KOPT-K1 (cell line): ENCODE measurements at regions not wholly inside any gene's neighbourhood (a gene's known extent, or its start where the extent isn't known, plus 50 kb on each side); places are given as distances from the start of the nearest gene placed in this dataset.
"Not testable (repeated sequence)": the region's sequence is repeated elsewhere in the genome, so short reads cannot be mapped to it uniquely, and the experiment has no call there.

ENCODE experiments used
- H3K27ac ChIP-seq: fragments of 200-600 bp; sonication (generic); 2 replicates; pipeline ENCODE4 v1.5.1; 2016; ENCODE audit warnings: antibody characterized with exemption, mild to moderate bottlenecking, low read depth, low read length; ENCODE audit not compliant: poor library complexity, severe bottlenecking
- H3K36me3 ChIP-seq: fragments of 200-600 bp; sonication (generic); 2 replicates; pipeline ENCODE4 v1.5.1; 2017; ENCODE audit warnings: antibody characterized with exemption, mild to moderate bottlenecking, low read length, moderate library complexity; ENCODE audit not compliant: insufficient read depth
- H3K9me3 ChIP-seq: fragments of 200-600 bp; sonication (generic); 2 replicates; pipeline ENCODE4 v1.5.1; 2017; ENCODE audit warnings: antibody characterized with exemption, low read length, mild to moderate bottlenecking; ENCODE audit not compliant: insufficient read depth, poor library complexity, severe bottlenecking

DNA sequence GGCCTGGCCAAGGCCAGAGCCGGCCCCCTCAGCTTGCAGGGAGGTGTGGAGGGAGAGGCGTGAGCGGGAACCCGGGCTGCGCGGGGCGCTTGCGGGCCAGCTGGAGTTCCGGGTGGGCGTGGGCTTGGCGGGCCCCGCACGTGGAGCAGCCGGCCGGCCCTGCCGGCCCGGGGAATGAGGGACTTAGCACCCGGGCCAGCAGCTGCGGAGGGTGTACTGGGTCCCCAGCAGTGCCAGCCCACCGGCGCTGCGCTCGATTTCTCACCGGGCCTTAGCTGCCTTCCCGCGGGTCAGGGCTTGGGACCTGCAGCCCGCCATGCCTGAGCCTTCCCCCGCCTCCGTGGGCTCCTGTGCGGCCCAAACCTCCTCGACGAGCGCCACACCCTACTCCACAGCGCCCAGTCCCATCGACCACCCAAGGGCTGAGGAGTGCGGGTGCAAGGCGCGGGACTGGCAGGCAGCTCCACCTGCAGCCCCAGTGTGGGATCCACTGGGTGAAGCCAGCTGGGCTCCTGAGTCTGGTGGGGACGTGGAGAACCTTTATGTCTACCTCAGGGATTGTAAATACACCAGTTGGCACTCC, 1800.2 kb downstream of the MRPL39 start:
- H3K36me3 ChIP-seq, H3K27ac ChIP-seq, H3K9me3 ChIP-seq: not testable (repeated sequence)

DNA sequence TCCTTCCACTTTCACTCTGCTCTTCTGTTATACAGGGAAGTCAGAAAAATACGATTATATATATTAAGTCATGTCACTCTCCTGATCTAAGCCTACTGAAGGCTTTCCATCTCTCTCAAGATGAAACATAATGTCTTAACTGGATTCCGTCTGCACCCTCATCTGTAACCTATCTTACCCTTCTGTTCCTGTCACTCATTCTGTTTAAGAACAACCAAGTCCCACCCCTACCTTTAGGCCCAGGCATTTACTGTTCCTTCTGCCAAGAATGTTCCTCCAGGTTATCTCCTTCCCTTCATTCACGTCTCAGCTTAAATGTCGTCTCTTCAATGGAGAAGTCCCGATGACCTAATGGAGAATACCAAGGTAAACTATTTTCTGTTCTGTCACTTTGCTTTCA, 1802.4 kb downstream of the MRPL39 start:
- H3K9me3 ChIP-seq = no peaks in the 10 kb centered on the region

DNA sequence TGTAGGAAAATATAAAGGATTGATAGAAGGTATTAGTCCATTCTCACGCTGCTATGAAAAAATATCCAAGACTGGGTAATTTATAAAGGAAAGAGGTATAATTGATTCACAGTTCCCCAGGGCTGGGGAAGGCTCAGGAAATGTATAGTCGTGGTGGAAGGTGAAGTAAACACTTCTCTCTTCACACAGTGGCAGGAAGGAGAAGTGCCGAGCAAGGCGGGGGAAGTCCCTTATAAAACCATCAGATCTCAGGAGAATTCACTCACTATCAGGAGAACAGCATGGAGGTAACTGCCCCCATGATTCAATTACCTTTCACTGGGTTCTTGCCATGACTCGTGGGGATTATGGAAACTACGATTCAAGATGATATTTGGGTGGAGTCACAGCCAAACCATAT, 1806.0 kb downstream of the MRPL39 start:
- no peaks in the 10 kb centered on the region for H3K9me3 ChIP-seq
- no peak overlapping the region for H3K27ac ChIP-seq
- H3K36me3 ChIP-seq = no peaks in the 10 kb centered on the region

More for the DNA sequence above, 1802.4 kb downstream of the MRPL39 start:
- Histone ChIP-seq H3K36me3 (no peaks in the 10 kb centered on the region), H3K27ac (no peak overlapping the region)

DNA sequence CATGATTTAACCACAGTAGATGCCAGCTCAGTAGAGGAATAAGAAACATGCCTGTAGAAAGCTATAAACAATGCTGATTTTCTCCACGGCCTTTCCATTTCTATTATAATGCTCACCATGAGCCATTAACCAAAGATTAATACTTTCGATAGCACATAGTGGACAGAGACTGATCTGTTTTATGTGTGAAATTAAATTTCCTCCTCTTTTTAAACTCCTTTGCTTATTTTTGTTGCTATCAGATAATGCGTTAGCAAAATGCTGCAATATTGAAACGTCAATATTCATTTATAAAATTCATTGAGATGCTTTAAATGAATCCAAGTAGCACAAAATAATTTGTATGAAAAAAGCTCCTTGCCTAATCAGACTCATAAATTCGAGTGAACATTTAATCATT, 1807.9 kb downstream of the MRPL39 start:
- no peaks in the 10 kb centered on the region for H3K36me3 ChIP-seq
- H3K9me3 ChIP-seq = no peaks in the 10 kb centered on the region
- no peak overlapping the region for H3K27ac ChIP-seq

DNA sequence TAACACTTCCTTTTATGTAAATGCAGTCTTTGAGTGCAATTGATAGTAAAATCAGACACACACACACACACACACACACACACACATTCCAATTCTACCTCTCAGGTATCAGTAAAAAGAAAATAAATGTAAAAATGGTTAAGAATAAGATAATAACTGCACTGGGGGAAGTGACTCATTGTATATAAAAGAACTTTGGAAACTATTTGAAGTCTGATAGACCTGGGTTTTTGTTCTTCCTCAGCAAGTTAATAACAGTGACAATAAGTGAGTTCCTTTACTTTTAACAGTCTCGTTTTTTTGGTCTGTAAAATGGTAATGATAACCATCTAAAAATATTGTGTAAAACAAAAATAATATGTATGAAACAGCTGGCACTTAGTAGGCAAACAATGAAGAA, 1815.0 kb downstream of the MRPL39 start:
- Histone ChIP-seq H3K36me3 (no peaks in the 10 kb centered on the region), H3K27ac (no peak overlapping the region), H3K9me3 (no peaks in the 10 kb centered on the region)

DNA sequence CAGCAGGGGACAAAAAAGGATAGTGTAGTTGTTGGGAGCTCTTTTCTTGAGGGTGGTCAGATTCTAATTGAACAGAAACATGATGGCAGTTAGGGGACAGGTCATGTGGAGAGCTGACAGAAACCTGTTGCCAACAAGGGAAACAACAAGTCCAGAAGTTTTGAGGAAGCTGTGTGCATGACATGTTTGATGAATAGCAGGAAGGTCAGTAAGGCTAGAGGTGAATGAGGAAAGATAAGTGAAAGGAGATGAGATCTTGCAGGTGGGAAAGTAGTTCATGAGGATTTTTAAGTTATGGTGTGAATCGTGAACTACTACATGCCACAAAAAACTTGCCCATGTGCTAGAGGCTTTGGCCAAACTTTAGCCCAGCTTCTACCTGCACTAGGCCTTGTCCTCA, 1817.4 kb downstream of the MRPL39 start:
- Histone ChIP-seq H3K9me3 (no peaks in the 10 kb centered on the region), H3K36me3 (no peaks in the 10 kb centered on the region), H3K27ac (no peak overlapping the region)

DNA sequence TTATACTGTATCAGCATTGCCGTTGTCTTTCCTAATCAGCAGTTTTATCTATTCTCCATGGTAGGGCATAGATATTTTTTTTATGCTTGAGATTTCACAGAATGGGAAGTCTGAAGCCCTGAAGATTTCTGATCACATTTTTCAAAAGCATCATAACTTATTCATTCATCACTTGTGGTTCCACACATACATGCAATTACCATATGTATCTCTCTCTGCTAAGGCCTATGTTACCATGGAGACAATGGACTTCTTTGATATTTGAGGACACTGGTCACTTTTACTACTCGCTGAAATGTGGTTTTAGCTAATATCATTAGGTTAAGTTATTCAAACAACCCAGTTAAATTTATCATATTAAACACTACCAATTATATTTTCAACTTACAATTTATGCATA, 1827.0 kb downstream of the MRPL39 start:
- H3K27ac ChIP-seq = no peak overlapping the region
- H3K9me3 ChIP-seq = peaks cover 7% of the 10 kb centered on the region

DNA sequence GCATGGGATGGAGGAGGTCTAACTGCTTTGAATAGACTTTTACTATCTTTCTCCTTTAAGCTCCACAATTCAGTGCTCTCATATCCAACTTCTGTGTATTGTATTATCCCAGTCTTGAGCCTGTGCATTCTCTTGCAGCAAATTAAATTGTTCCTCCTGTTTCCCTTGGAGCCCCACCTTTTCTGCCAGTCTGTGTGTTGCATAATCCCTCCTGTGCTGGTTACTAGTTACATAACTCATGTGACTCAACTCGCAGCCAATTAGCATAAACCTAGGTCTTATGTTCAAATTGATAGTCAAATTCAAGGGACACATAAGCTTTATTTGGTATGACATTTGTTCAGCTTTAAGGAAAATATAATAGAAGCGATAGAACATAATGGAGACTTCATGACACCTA, 1863.5 kb downstream of the MRPL39 start:
- Histone ChIP-seq H3K36me3 (no peaks in the 10 kb centered on the region), H3K9me3 (peaks cover 12% of the 10 kb centered on the region)

More for the DNA sequence above, 1827.0 kb downstream of the MRPL39 start:
- no peaks in the 10 kb centered on the region for H3K36me3 ChIP-seq

DNA sequence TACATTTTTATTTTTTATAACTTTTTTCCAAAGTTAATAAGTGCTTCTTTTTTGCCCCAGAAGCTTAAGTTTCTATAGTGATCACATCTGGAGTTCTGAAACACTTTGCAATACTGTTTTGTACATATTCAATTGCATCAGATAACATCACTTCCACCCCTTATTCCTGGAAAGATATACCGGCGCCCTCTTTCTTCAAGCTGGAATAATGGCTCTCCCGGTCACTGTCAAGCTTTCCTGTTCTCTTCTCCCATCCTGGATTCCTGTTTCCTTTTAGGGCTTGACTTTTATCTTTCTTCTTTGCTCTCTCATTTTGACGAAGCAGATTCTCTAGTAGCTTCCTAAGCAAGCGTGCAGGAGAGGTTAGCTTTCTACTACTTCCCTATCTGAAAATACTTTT, 1866.8 kb downstream of the MRPL39 start:
- H3K27ac ChIP-seq = no peak overlapping the region
- H3K9me3 ChIP-seq = no peaks in the 10 kb centered on the region
- no peaks in the 10 kb centered on the region for H3K36me3 ChIP-seq

More for the DNA sequence above, 1863.5 kb downstream of the MRPL39 start:
- H3K27ac ChIP-seq = no peak overlapping the region

DNA sequence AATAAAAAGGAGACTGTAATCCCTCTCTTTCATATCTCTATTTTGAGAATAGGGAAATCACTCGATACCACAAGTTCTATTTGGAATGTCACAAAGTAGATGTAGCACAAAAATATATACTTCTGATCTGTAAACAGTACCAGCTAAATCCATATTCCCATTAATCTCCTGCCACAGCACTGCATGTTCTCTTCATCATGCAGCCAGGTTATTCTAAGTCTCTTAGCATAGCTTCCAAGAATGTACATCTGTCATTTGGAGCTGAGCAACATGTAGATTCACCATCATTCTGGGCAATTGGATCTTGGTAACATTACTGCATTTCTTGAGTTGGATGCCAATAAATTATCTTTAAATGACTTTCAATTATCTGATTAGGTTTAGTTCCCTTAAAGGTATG, 1874.5 kb downstream of the MRPL39 start:
- Histone ChIP-seq H3K9me3 (no peaks in the 10 kb centered on the region), H3K36me3 (no peaks in the 10 kb centered on the region), H3K27ac (no peak overlapping the region)

DNA sequence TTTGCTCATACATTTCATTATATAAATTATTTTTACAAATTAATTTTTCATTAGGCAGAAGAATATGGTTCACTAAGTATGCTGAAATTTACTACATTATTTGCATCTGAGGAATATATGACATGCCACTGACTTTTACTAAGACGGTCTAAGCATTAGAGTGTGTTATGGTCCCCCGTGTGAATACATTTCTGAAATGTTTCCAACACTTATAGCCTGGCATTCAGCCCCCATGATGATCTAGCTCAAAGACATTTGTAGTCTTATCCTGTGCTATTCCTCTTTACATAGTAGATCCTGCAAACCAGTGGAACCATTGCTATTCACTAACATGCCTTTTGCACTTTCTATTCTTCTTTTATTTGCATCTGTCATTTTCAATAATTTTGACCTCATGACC, 1878.0 kb downstream of the MRPL39 start:
- Histone ChIP-seq H3K9me3 (no peaks in the 10 kb centered on the region), H3K36me3 (no peaks in the 10 kb centered on the region), H3K27ac (no peak overlapping the region)

DNA sequence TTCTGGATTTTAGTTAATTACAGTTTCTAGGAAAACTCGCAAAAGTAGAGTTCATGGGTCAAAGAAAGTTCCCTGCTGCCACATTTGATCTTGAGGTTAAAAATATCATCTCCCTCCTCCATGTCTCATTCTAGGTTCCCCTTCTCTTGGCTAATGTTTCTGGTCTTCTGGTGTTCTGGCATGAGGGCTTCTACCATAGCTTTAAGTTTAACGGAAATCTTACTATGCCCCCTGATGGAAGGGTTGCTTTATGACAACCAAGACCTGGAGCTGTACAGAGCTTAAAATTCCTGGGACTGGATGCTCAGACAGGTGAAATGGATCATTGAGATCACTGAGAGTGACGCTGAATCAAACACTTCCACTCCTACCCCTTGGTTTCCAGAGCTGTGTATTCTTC, 1881.7 kb downstream of the MRPL39 start:
- Histone ChIP-seq H3K27ac (no peak overlapping the region), H3K9me3 (no peaks in the 10 kb centered on the region), H3K36me3 (no peaks in the 10 kb centered on the region)

DNA sequence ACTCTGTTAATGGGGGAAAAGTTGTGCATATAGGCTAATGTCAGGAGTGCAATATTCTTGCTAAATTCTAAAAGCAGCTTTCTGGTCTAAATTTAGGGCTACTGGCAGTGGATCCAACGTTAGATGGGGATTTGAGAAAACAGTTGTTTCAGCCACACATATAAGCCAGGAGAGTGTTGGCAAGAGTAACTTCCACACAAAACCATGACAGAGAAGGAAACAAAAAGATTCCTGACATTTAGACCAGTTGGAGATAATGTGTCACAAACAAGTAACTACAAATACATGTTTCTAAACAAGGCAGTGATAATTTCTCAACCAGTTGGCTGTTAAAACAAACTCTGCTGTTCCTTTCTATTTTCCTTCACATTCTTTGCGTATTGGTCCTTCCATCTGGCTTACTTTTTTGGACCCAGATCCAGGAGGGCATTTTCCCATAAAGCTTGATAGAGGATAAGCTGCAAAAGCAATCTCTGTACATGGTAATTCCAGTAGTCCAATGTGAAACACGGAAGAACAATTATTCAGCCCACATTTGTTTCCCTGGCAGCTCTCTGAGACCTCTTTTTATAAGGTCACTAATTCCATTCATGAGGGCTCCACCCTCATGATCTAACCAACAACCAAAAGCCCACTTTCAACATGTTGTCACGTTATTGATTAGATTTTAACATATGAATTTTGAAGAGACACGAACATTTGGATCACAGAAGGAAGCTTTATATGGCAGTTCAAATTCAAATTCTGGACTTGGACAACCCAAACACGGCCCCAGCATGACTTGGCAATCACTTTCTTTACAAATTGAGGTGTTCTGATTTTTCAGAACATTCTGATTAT, 1888.6 kb downstream of the MRPL39 start:
- no peak overlapping the region for H3K27ac ChIP-seq
- H3K36me3 ChIP-seq = no peaks in the 10 kb centered on the region
- H3K9me3 ChIP-seq = no peaks in the 10 kb centered on the region

DNA sequence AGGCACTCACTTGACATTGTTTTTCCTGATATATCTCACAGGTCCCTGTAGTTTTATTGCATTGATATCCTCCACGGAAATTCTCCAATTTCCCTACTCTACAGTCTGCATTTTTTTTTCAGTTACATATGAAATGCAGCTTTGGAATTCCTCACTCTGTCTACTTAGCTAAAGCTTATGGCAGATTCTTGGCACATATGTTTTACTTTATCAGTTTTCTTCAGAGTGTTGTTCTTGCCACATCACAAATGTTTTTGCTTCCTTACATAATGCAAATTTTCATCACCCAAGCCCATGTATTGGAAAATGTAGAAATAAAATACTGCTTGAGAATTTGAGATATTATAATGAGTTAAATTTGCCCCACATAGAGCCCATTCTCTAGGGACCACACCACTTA, 1895.1 kb downstream of the MRPL39 start:
- H3K9me3 ChIP-seq = no peaks in the 10 kb centered on the region
- H3K36me3 ChIP-seq = no peaks in the 10 kb centered on the region
- no peak overlapping the region for H3K27ac ChIP-seq

DNA sequence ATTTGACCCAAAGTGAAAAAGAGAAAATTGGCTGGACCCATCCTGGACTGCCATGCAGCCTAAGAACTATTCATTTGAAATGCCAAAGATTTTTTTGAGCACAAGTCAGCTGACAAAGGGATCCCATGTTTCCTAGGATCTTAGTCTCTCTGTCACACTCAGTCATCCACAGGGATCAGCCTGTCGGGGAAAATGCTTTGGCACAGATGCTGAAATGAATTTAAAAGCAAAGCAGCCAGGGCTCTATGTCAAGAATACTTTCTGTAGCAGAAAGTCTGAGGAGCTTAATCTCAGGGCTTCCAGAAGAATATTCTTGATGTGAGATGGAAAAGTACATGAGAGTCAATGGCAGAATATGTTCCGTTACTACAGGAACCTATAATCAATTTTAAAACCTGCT, 1900.8 kb downstream of the MRPL39 start:
- Histone ChIP-seq H3K9me3 (no peaks in the 10 kb centered on the region), H3K36me3 (no peaks in the 10 kb centered on the region)

DNA sequence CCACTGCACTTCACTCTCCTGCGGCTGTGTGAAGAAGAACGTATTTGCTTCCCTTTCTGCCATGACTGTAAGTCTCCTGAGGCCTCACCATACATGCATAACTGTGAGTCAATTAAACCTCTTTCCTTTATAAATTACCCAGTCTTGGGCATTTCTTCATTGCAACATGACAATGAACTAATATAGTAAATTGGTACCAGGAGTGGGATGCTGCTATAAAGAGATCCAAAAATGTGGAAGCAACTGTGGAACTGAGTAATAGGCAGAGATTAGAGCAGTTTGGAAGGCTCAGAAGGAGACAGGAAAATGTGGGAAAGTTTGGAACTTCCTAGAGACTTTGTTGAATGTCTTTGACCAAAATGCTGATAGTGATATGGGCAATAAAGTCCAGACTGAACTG, 1907.9 kb downstream of the MRPL39 start:
- Histone ChIP-seq H3K36me3 (no peaks in the 10 kb centered on the region), H3K9me3 (peaks cover 14% of the 10 kb centered on the region)

More for the DNA sequence above, 1900.8 kb downstream of the MRPL39 start:
- no peak overlapping the region for H3K27ac ChIP-seq

More for the DNA sequence above, 1907.9 kb downstream of the MRPL39 start:
- H3K27ac ChIP-seq = no peak overlapping the region
